Endothelial cell of umbilical vein (primary cell): ENCODE measurements at regions not wholly inside any gene's neighbourhood (a gene's known extent, or its start where the extent isn't known, plus 50 kb on each side); places are given as distances from the start of the nearest gene placed in this dataset.

Source experiments
- BruUV-seq: library from RNA; stranded (reverse); fragments of 400-500 nt; replicated peaks from 2 replicates; lab custom pipeline; 2021; lab: Mats Ljungman, UMichigan
- CTCF ChIA-PET: fragments of 300-600, 350-600 bp; sonication (Branson Sonifier 250); formaldehyde crosslinking; loops from one replicate; lab custom pipeline; 2021; ENCODE audit warnings: antibody characterized with exemption, inconsistent platforms; lab: Charles Lee
- POLR2A ChIA-PET: fragments of 300-600, 350-600 bp; sonication (Branson Sonifier 250); formaldehyde crosslinking; loops from one replicate; lab custom pipeline; 2021; ENCODE audit warnings: antibody characterized with exemption, inconsistent platforms; lab: Charles Lee
- DNase-seq: peaks from one replicate; pipeline ENCODE4 v3.0.0-alpha.2; 2011; ENCODE audit warnings: low read depth, low spot score
- FAIRE-seq: peaks from 2 replicates; lab custom pipeline; 2011; peaks lifted over from hg19 to GRCh38; lab: Jason Lieb, UNC
- H2AFZ ChIP-seq: 2 replicates; pipeline ENCODE4 v1.6.0; 2012; ENCODE audit warnings: low read depth, low read length, control low read depth, inconsistent platforms
- H3K27ac ChIP-seq: 2 replicates; pipeline ENCODE4 v1.5.1; 2011; ENCODE audit warnings: low read depth, mild to moderate bottlenecking, control low read depth, low read length, moderate library complexity; ENCODE audit not compliant: insufficient read depth
- H3K27me3 ChIP-seq, 2 experiments: 2 replicates each; pipeline versions ENCODE4 v1.6.0 to v1.6.1; 2011; ENCODE audit warnings: low read length in 2 of 2, mixed read lengths in 1 of 2; ENCODE audit not compliant: control insufficient read depth in 2 of 2, insufficient read depth in 2 of 2
- H3K36me3 ChIP-seq, 2 experiments: 2 replicates in 1 of 2; 3 replicates in 1 of 2; pipeline ENCODE4 v1.5.1; 2011; ENCODE audit warnings: low read length in 2 of 2, mild to moderate bottlenecking in 1 of 2, moderate library complexity in 1 of 2; ENCODE audit not compliant: control insufficient read depth in 2 of 2, insufficient read depth in 2 of 2; ENCODE audit errors: extremely low read depth in 1 of 2
- H3K4me1 ChIP-seq: 3 replicates; pipeline ENCODE4 v1.5.1; 2011; ENCODE audit warnings: mild to moderate bottlenecking, low read length; ENCODE audit not compliant: control insufficient read depth, insufficient read depth; ENCODE audit errors: extremely low read depth
- H3K4me2 ChIP-seq: 2 replicates; pipeline ENCODE4 v1.6.1; 2011; ENCODE audit warnings: low read length, control low read depth, mixed read lengths; ENCODE audit not compliant: insufficient read depth
- H3K4me3 ChIP-seq, 3 experiments: fragments of 200-600 bp in 1 of 3; sonication (generic), shearing (Covaris generic) in 1 of 3; replicated peaks in 1 of 3; 2 replicates each; pipeline ENCODE4 v1.5.1; 2011 to 2016; ENCODE audit warnings: control low read depth in 3 of 3, low read length in 3 of 3, mild to moderate bottlenecking in 2 of 3, inconsistent platforms in 1 of 3, low read depth in 1 of 3, moderate library complexity in 1 of 3; ENCODE audit not compliant: insufficient read depth in 1 of 3
- H3K79me2 ChIP-seq: 2 replicates; pipeline ENCODE4 v1.6.0; 2012; ENCODE audit warnings: low read length, inconsistent platforms; ENCODE audit not compliant: control insufficient read depth, insufficient read depth
- H3K9ac ChIP-seq: replicated peaks from 2 replicates; pipeline ENCODE3; 2011; ENCODE audit warnings: low read length, control low read depth; ENCODE audit not compliant: insufficient read depth; ENCODE audit errors: extremely low read depth
- H3K9me1 ChIP-seq: replicated peaks from 3 replicates; pipeline ENCODE4 v1.6.0; 2011; ENCODE audit warnings: mild to moderate bottlenecking, low read length; ENCODE audit not compliant: control insufficient read depth, insufficient read depth; ENCODE audit errors: extremely low read depth
- H3K9me3 ChIP-seq: replicated peaks from 2 replicates; pipeline ENCODE4 v1.5.1; 2012; ENCODE audit warnings: low read length, inconsistent platforms; ENCODE audit not compliant: control insufficient read depth, insufficient read depth
- H4K20me1 ChIP-seq: replicated peaks from 2 replicates; pipeline ENCODE3; 2011; ENCODE audit warnings: mild to moderate bottlenecking, low read length; ENCODE audit not compliant: control insufficient read depth, insufficient read depth; ENCODE audit errors: extremely low read depth
- EZH2 ChIP-seq: IDR thresholded peaks from 2 replicates; pipeline ENCODE4 v1.6.1; 2012; ENCODE audit warnings: borderline replicate concordance, low read depth, mild to moderate bottlenecking, moderate library complexity, low read length, inconsistent platforms; ENCODE audit not compliant: severe bottlenecking
- FOS ChIP-seq: IDR thresholded peaks from 2 replicates; pipeline ENCODE4 v1.6.1; 2011; ENCODE audit warnings: mild to moderate bottlenecking, low read length, moderate library complexity, borderline replicate concordance; ENCODE audit not compliant: insufficient read depth
- JUN ChIP-seq: IDR thresholded peaks from 2 replicates; pipeline ENCODE4 v1.6.1; 2011; ENCODE audit warnings: borderline replicate concordance, low read depth; ENCODE audit not compliant: insufficient read length, insufficient read depth
- MAX ChIP-seq: IDR thresholded peaks from 2 replicates; pipeline ENCODE4 v1.6.1; 2011; ENCODE audit not compliant: insufficient read depth, insufficient read length
- MYC ChIP-seq: IDR thresholded peaks from one replicate; pipeline ENCODE4 v1.6.1; 2011; ENCODE audit warnings: mild to moderate bottlenecking, low read depth, low read length
- POLR2A ChIP-seq: IDR thresholded peaks from 2 replicates; pipeline ENCODE4 v1.6.1; 2012; ENCODE audit warnings: low read depth, mild to moderate bottlenecking, control low read depth, low read length
- POLR2AphosphoS5 ChIP-seq: IDR thresholded peaks from 2 replicates; pipeline ENCODE4 v1.6.1; 2012; ENCODE audit warnings: low read depth, mild to moderate bottlenecking, control low read depth, low read length, moderate library complexity; ENCODE audit not compliant: insufficient read depth
- dilution Hi-C: fragments of 300-500 bp; cut with MboI; formaldehyde crosslinking; loops from one replicate; pipeline ENCODE4 v1.15.0; 2019; ENCODE audit warnings: low sequenced_read_pairs; ENCODE audit not compliant: extremely low pct_ligation_motif_present
- intact Hi-C: fragments of 100-400 bp; cut with micrococcal nuclease; formaldehyde crosslinking; loops from one replicate; pipeline ENCODE4 v1.10.0; 2022
- TF ChIP-seq, protein P1 (sequence below), 2 donors: IDR thresholded peaks; 1 replicate in 1 of 2; 2 replicates in 1 of 2; pipeline ENCODE4 v1.5.1; 2011; ENCODE audit warnings: low read length in 2 of 2, mild to moderate bottlenecking in 2 of 2, moderate library complexity in 2 of 2, control low read depth in 1 of 2, inconsistent platforms in 1 of 2, low read depth in 1 of 2; ENCODE audit not compliant: insufficient read depth in 1 of 2; ENCODE audit errors: extremely low read depth in 1 of 2

DNA sequence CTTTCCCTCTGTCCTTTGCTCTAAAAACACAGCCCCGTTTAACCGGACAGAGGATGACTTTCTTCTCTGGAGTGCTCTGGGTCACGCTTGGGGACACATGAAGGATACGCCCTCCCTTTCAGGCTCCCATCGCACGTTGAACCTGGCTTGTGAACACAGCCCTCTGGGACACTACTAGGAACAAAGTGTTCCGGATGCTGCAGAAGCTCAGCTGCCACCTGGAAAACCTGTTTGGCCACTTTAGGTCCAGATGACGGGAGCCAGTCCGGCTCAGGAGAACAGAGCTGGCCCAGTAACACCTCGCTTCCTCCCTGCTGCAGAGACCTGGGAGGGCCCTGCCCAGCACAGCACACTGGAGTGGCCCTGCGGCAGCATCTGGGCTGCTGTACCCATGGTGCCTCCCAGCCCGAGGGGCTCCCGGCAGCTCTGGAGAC lies 60.1 kb downstream of the GADD45G start:
- Histone ChIP-seq H3K4me1 (peaks cover 9% of the 10 kb centered on the region), H2AFZ (no peak overlapping the region), H3K36me3 (no peaks in the 10 kb centered on the region), H3K4me3 (no peak overlapping the region), H3K4me2 (no peak overlapping the region), H4K20me1 (no peaks in the 10 kb centered on the region), H3K9ac (no peak overlapping the region), H3K9me3 (no peaks in the 10 kb centered on the region), H3K27me3 (no peaks in the 10 kb centered on the region), H3K79me2 (no peaks in the 10 kb centered on the region), H3K27ac (no peak overlapping the region), H3K9me1 (no peaks in the 10 kb centered on the region)
- CTCF ChIA-PET, result interaction anchor here (1.1 to 1.3 kb wide), 2 partner anchors 61 to 62 kb away, joined by 3 to 4 read pairs; no protein-coding TSS in a partner anchor
- no peak for TF ChIP-seq POLR2AphosphoS5
- no peak for TF ChIP-seq MYC
- TF ChIP-seq POLR2A, result no peak
- TF ChIP-seq EZH2, result no peak
- TF ChIP-seq JUN, result no peak
- TF ChIP-seq, protein P1, sequence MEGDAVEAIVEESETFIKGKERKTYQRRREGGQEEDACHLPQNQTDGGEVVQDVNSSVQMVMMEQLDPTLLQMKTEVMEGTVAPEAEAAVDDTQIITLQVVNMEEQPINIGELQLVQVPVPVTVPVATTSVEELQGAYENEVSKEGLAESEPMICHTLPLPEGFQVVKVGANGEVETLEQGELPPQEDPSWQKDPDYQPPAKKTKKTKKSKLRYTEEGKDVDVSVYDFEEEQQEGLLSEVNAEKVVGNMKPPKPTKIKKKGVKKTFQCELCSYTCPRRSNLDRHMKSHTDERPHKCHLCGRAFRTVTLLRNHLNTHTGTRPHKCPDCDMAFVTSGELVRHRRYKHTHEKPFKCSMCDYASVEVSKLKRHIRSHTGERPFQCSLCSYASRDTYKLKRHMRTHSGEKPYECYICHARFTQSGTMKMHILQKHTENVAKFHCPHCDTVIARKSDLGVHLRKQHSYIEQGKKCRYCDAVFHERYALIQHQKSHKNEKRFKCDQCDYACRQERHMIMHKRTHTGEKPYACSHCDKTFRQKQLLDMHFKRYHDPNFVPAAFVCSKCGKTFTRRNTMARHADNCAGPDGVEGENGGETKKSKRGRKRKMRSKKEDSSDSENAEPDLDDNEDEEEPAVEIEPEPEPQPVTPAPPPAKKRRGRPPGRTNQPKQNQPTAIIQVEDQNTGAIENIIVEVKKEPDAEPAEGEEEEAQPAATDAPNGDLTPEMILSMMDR (IDR thresholded peaks at IDR 0.05; ENCODE audit: extremely low read depth in 1 of 2, insufficient read depth in 1 of 2, low read depth in 1 of 2, low read length in 2 of 2), result no peak
- TF ChIP-seq MAX, result no peak
- no peak for TF ChIP-seq FOS
- POLR2A ChIA-PET, result no interaction called here
- dilution Hi-C loops (no loop called here), intact Hi-C loops (loop anchor here (5.0 kb wide), 1 partner anchor 142 kb away; no protein-coding TSS in a partner anchor)
- no peak for FAIRE-seq
- BruUV-seq, result no TSS peak
- no peak for DNase-seq
